ENCODE measurements at regions not wholly inside any gene's neighbourhood (a gene's known extent, or its start where the extent isn't known, plus 50 kb on each side); places are given as distances from the start of the nearest gene placed in this dataset.

GRCh38 chr2:34663314-34663713, 1064.2 kb upstream of the FAM98A start:
- in situ Hi-C loops (cut with HindIII; ENCODE audit: low sequenced_read_pairs) = no loop called here

- in situ Hi-C loops (cut with HindIII; ENCODE audit: low sequenced_read_pairs) = no loop called here
These were observed 1061.6 kb upstream of the FAM98A start for GRCh38 chr2:34660741-34661140.

GRCh38 chr2:34656632-34657031, 1057.5 kb upstream of the FAM98A start:
- in situ Hi-C loops (cut with HindIII; ENCODE audit: low sequenced_read_pairs) = no loop called here

- in situ Hi-C loops (cut with HindIII; ENCODE audit: low sequenced_read_pairs) = no loop called here
These were observed 1053.5 kb upstream of the FAM98A start for GRCh38 chr2:34652636-34653035.

GRCh38 chr2:34646901-34647300, 1047.8 kb upstream of the FAM98A start:
- in situ Hi-C loops (cut with HindIII; ENCODE audit: low sequenced_read_pairs) = no loop called here

GRCh38 chr2:34632327-34632726, 1033.2 kb upstream of the FAM98A start:
- in situ Hi-C loops (cut with HindIII; ENCODE audit: low sequenced_read_pairs) = no loop called here

GRCh38 chr2:34627003-34627402, 1027.9 kb upstream of the FAM98A start:
- in situ Hi-C loops (cut with HindIII; ENCODE audit: low sequenced_read_pairs) = no loop called here

- in situ Hi-C loops (cut with HindIII; ENCODE audit: low sequenced_read_pairs) = no loop called here
These were observed 1005.1 kb upstream of the FAM98A start for GRCh38 chr2:34604164-34604563.

GRCh38 chr2:34602262-34602661, 1003.2 kb upstream of the FAM98A start:
- in situ Hi-C loops (cut with HindIII; ENCODE audit: low sequenced_read_pairs) = no loop called here

- in situ Hi-C loops (cut with HindIII; ENCODE audit: low sequenced_read_pairs) = no loop called here
These were observed 1002.5 kb upstream of the FAM98A start for GRCh38 chr2:34601561-34601960.

GRCh38 chr2:34578641-34579040, 979.5 kb upstream of the FAM98A start:
- in situ Hi-C loops (cut with HindIII; ENCODE audit: low sequenced_read_pairs) = no loop called here

GRCh38 chr2:34570266-34570872, 971.3 kb upstream of the FAM98A start:
- in situ Hi-C loops (cut with HindIII; ENCODE audit: low sequenced_read_pairs) = no loop called here

GRCh38 chr2:34567128-34567527, 968.0 kb upstream of the FAM98A start:
- in situ Hi-C loops (cut with HindIII; ENCODE audit: low sequenced_read_pairs) = no loop called here

GRCh38 chr2:34552337-34552736, 953.2 kb upstream of the FAM98A start:
- in situ Hi-C loops (cut with HindIII; ENCODE audit: low sequenced_read_pairs) = no loop called here

- in situ Hi-C loops (cut with HindIII; ENCODE audit: low sequenced_read_pairs) = loop anchor here (5.0 kb wide), 1 partner anchor 62 kb away; no protein-coding TSS in a partner anchor
These were observed 950.7 kb upstream of the FAM98A start for GRCh38 chr2:34549710-34550345.

- in situ Hi-C loops (cut with HindIII; ENCODE audit: low sequenced_read_pairs) = loop anchor here (5.0 kb wide), 1 partner anchor 64 kb away; no protein-coding TSS in a partner anchor
These were observed 948.8 kb upstream of the FAM98A start for GRCh38 chr2:34547900-34548299.

GRCh38 chr2:34547340-34547739, 948.2 kb upstream of the FAM98A start:
- in situ Hi-C loops (cut with HindIII; ENCODE audit: low sequenced_read_pairs) = loop anchor here (5.0 kb wide), 1 partner anchor 65 kb away; no protein-coding TSS in a partner anchor

GRCh38 chr2:34545486-34546136, 946.5 kb upstream of the FAM98A start:
- in situ Hi-C loops (cut with HindIII; ENCODE audit: low sequenced_read_pairs) = loop anchor here (5.0 kb wide), 1 partner anchor 67 kb away; no protein-coding TSS in a partner anchor

GRCh38 chr2:34534761-34535160, 935.7 kb upstream of the FAM98A start:
- in situ Hi-C loops (cut with HindIII; ENCODE audit: low sequenced_read_pairs) = no loop called here

- in situ Hi-C loops (cut with HindIII; ENCODE audit: low sequenced_read_pairs) = no loop called here
These were observed 935.2 kb upstream of the FAM98A start for GRCh38 chr2:34534341-34534740.

- in situ Hi-C loops (cut with HindIII; ENCODE audit: low sequenced_read_pairs) = no loop called here
These were observed 934.6 kb upstream of the FAM98A start for GRCh38 chr2:34533585-34534183.

GRCh38 chr2:34529965-34530364, 930.9 kb upstream of the FAM98A start:
- in situ Hi-C loops (cut with HindIII; ENCODE audit: low sequenced_read_pairs) = no loop called here

Measured in DLD1 (cell line).